Caco-2 (cell line): ENCODE measurements at regions not wholly inside any gene's neighbourhood (a gene's known extent, or its start where the extent isn't known, plus 50 kb on each side); places are given as distances from the start of the nearest gene placed in this dataset.

Source experiments
- BruUV-seq: library from RNA; stranded (reverse); fragments of 400-500 nt; replicated peaks from 2 replicates; lab custom pipeline; 2021; lab: Mats Ljungman, UMichigan
- CTCF ChIA-PET: fragments of 300-600 bp; sonication (Branson Sonifier 250); formaldehyde crosslinking; loops from one replicate; lab custom pipeline; 2022; ENCODE audit warnings: antibody characterized with exemption; lab: Charles Lee
- POLR2A ChIA-PET: fragments of 300-600 bp; sonication (Branson Sonifier 250); formaldehyde crosslinking; loops from one replicate; lab custom pipeline; 2022; ENCODE audit warnings: antibody characterized with exemption; lab: Charles Lee
- DNase-seq, 2 experiments: peaks; one replicate each; pipeline versions ENCODE4 v3.0.0 to v3.0.0-alpha.2; 2020 to 2022
- H3K27me3 ChIP-seq: replicated peaks from 2 replicates; pipeline ENCODE4 v1.6.0; 2011; ENCODE audit warnings: low read length; ENCODE audit not compliant: control insufficient read depth, insufficient read depth
- H3K36me3 ChIP-seq: 2 replicates; pipeline ENCODE4 v1.5.1; 2011; ENCODE audit warnings: low read length; ENCODE audit not compliant: control insufficient read depth, insufficient read depth
- H3K4me1 ChIP-seq: fragments of 250-450 bp; sonication (Bioruptor Pico); 2 replicates; pipeline ENCODE4 v1.5.1; 2020; ENCODE audit warnings: mild to moderate bottlenecking
- H3K4me3 ChIP-seq: 2 replicates; pipeline ENCODE4 v1.5.1; 2011; ENCODE audit warnings: low read depth, mild to moderate bottlenecking, control low read depth, low read length
- H3K9me3 ChIP-seq: fragments of 250-450 bp; sonication (Bioruptor Pico); 2 replicates; pipeline ENCODE4 v1.5.1; 2020; ENCODE audit warnings: mild to moderate bottlenecking, moderate library complexity
- H3K27ac Mint-ChIP-seq: one replicate; pipeline ENCODE4 v1.8.0; 2022; ENCODE audit warnings: mixed read lengths; ENCODE audit not compliant: unreplicated experiment
- H3K27me3 Mint-ChIP-seq: one replicate; pipeline ENCODE4 v1.8.0; 2022; ENCODE audit warnings: mixed read lengths; ENCODE audit not compliant: insufficient read depth, unreplicated experiment
- H3K36me3 Mint-ChIP-seq: one replicate; pipeline ENCODE4 v1.8.0; 2022; ENCODE audit warnings: mild to moderate bottlenecking, mixed read lengths; ENCODE audit not compliant: insufficient read depth, unreplicated experiment
- H3K4me1 Mint-ChIP-seq: one replicate; pipeline ENCODE4 v1.8.0; 2022; ENCODE audit warnings: low read depth, mixed read lengths; ENCODE audit not compliant: unreplicated experiment
- H3K4me3 Mint-ChIP-seq: one replicate; pipeline ENCODE4 v1.8.0; 2022; ENCODE audit warnings: mild to moderate bottlenecking, moderate library complexity, mixed read lengths; ENCODE audit not compliant: unreplicated experiment
- H3K9me3 Mint-ChIP-seq: one replicate; pipeline ENCODE4 v1.8.0; 2022; ENCODE audit warnings: mixed read lengths; ENCODE audit not compliant: unreplicated experiment
- intact Hi-C: fragments of 100-400 bp; cut with micrococcal nuclease; formaldehyde crosslinking; loops from one replicate; pipeline ENCODE4 v1.10.0; 2022; ENCODE audit not compliant: unreplicated experiment
- TF ChIP-seq, protein P1 (sequence below), 2 experiments: fragments of 200-600 bp in 1 of 2; IDR thresholded peaks; 1 replicate in 1 of 2; 2 replicates in 1 of 2; pipeline versions ENCODE4 v1.5.1 to v1.8.0; 2011 to 2022; ENCODE audit warnings: antibody characterized with exemption in 1 of 2, control low read depth in 1 of 2, inconsistent platforms in 1 of 2, low read depth in 1 of 2, low read length in 1 of 2, mild to moderate bottlenecking in 1 of 2, moderate library complexity in 1 of 2; ENCODE audit not compliant: insufficient read depth in 1 of 2, severe bottlenecking in 1 of 2, unreplicated experiment in 1 of 2

DNA sequence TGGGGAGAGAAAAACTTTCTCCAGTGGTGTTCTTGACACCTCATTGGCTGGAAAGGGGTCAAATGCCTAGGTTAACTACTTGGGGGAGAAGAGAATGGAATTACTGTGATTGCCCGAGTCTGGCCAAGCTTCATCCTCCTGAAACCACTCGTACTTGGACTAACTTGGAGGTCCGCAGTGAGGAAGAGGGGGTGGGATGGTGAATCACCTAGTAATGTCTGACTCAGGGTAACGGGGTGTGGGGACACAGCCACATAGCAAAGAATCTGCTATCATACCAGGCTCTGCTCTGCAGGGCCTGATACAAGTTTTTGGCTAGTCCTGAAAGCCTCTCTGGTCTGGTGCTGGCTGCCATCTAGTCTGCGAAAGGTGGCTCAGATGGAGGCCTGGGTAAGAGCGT, 190.9 kb downstream of the RPS24 start:
- CTCF ChIA-PET = no interaction called here
- H3K4me1 ChIP-seq = no peaks in the 10 kb centered on the region
- no peaks in the 10 kb centered on the region for H3K27me3 Mint-ChIP-seq

DNA sequence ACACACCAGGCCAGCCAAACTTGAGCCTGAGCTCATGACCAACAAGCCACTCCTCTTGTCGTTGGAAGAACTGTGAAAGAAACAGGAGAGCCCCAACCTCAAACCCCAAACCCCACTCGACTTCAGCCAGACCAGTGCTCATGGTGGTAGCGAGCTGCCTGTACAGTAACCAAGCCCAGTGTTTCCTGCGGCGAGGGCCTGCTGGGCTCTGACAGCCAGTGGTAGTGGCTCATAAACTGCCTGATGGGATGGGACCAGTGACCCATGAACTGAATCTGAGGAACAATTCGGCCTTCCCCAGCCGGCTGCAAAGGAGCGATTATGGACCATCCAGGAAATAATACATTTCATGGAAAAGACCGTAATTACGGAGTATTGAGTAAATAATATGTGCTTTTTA, 191.9 kb downstream of the RPS24 start:
- Mint-ChIP-seq H3K4me1 (no peaks in the 10 kb centered on the region), H3K36me3 (no peaks in the 10 kb centered on the region), H3K9me3 (no peaks in the 10 kb centered on the region), H3K27ac (no peak overlapping the region), H3K27me3 (peaks cover 6% of the 10 kb centered on the region), H3K4me3 (no peak overlapping the region)
- Histone ChIP-seq H3K9me3 (peaks cover 3% of the 10 kb centered on the region; the same call in 1 of the 2 replicates), H3K27me3 (no peaks in the 10 kb centered on the region), H3K4me3 (no peak overlapping the region), H3K4me1 (no peaks in the 10 kb centered on the region), H3K36me3 (no peaks in the 10 kb centered on the region)
- CTCF ChIA-PET = no interaction called here
- no peak for DNase-seq
- intact Hi-C loops = no loop called here
- POLR2A ChIA-PET = no interaction called here
- no TSS peak for BruUV-seq
- TF ChIP-seq, protein P1, sequence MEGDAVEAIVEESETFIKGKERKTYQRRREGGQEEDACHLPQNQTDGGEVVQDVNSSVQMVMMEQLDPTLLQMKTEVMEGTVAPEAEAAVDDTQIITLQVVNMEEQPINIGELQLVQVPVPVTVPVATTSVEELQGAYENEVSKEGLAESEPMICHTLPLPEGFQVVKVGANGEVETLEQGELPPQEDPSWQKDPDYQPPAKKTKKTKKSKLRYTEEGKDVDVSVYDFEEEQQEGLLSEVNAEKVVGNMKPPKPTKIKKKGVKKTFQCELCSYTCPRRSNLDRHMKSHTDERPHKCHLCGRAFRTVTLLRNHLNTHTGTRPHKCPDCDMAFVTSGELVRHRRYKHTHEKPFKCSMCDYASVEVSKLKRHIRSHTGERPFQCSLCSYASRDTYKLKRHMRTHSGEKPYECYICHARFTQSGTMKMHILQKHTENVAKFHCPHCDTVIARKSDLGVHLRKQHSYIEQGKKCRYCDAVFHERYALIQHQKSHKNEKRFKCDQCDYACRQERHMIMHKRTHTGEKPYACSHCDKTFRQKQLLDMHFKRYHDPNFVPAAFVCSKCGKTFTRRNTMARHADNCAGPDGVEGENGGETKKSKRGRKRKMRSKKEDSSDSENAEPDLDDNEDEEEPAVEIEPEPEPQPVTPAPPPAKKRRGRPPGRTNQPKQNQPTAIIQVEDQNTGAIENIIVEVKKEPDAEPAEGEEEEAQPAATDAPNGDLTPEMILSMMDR (IDR thresholded peaks at IDR 0.05; ENCODE audit: insufficient read depth in 1 of 2, low read depth in 1 of 2, low read length in 1 of 2, severe bottlenecking in 1 of 2, unreplicated experiment in 1 of 2) = no peak

More for the DNA sequence above, 190.9 kb downstream of the RPS24 start:
- H3K4me3 ChIP-seq = no peak overlapping the region
- intact Hi-C loops = no loop called here
- Mint-ChIP-seq H3K36me3 (peaks cover under 1% of the 10 kb centered on the region), H3K9me3 (no peaks in the 10 kb centered on the region), H3K27ac (no peak overlapping the region), H3K4me3 (no peak overlapping the region), H3K4me1 (no peaks in the 10 kb centered on the region)
- POLR2A ChIA-PET = no interaction called here
- TF ChIP-seq, protein P1 (IDR thresholded peaks at IDR 0.05; ENCODE audit: insufficient read depth in 1 of 2, low read depth in 1 of 2, low read length in 1 of 2, severe bottlenecking in 1 of 2, unreplicated experiment in 1 of 2) = no peak
- peaks cover 3% of the 10 kb centered on the region; the same call in 1 of the 2 replicates for H3K9me3 ChIP-seq
- no peaks in the 10 kb centered on the region for H3K27me3 ChIP-seq
- H3K36me3 ChIP-seq = no peaks in the 10 kb centered on the region
- DNase-seq = no peak
- no TSS peak for BruUV-seq

DNA sequence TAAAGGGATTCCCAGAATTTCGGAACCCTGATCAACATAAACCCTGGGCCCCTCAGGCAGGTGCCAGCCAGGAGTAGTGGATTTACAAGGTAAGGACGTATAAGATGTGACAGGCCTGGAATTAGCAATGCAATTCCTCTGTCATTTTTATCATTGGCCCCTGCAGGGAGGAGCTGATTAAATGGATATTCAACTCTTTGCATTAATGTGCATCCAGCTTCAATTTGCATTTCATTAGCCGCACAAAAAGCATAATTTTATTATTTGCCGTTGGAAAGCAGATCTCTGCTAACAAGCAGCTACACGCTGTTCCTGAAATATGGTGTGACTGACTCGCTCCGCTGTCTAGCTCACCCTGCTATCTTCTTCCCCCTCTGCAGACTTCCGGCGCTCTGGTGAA, 195.8 kb downstream of the RPS24 start:
- H3K36me3 ChIP-seq = no peaks in the 10 kb centered on the region
- no TSS peak for BruUV-seq
- TF ChIP-seq, protein P1 (IDR thresholded peaks at IDR 0.05; ENCODE audit: insufficient read depth in 1 of 2, low read depth in 1 of 2, low read length in 1 of 2, severe bottlenecking in 1 of 2, unreplicated experiment in 1 of 2) = no peak
- POLR2A ChIA-PET = no interaction called here
- H3K4me1 ChIP-seq = no peaks in the 10 kb centered on the region
- no peaks in the 10 kb centered on the region for H3K36me3 Mint-ChIP-seq
- intact Hi-C loops = no loop called here
- CTCF ChIA-PET = no interaction called here
- H3K27me3 ChIP-seq = no peaks in the 10 kb centered on the region
- H3K4me3 Mint-ChIP-seq = no peak overlapping the region
- no peak overlapping the region for H3K27ac Mint-ChIP-seq
- H3K27me3 Mint-ChIP-seq = peaks cover 6% of the 10 kb centered on the region
- no peak for DNase-seq
- no peaks in the 10 kb centered on the region for H3K9me3 ChIP-seq
- H3K4me3 ChIP-seq = no peak overlapping the region
- H3K4me1 Mint-ChIP-seq = no peaks in the 10 kb centered on the region
- no peaks in the 10 kb centered on the region for H3K9me3 Mint-ChIP-seq
